ENCODE measurements at regions not wholly inside any gene's neighbourhood (a gene's known extent, or its start where the extent isn't known, plus 50 kb on each side); places are given as distances from the start of the nearest gene placed in this dataset.

- WGBS, 4 donors = 59 to 83% (median 68%) methylated on average over 2 of the region's 2 CpGs
- DNase-seq (no peak), ATAC-seq (no peak)
- H3K9me3 ChIP-seq = no peaks in the 10 kb centered on the region
- H3K27ac ChIP-seq = no peak overlapping the region
- no peaks in the 10 kb centered on the region for H3K36me3 ChIP-seq
- H3K27me3 ChIP-seq = no peaks in the 10 kb centered on the region
- no peaks in the 10 kb centered on the region for H3K4me1 ChIP-seq
- TF ChIP-seq CTCF (IDR thresholded peaks at IDR 0.05) (no peak), POLR2A (IDR thresholded peaks at IDR 0.05) (no peak)
- H3K4me3 ChIP-seq = no peak overlapping the region
- intact Hi-C loops (cut with DNase I) = no loop called here
Measured at GRCh38 chr12:89901319-89901718, 192.7 kb upstream of the ATP2B1 start.

GRCh38 chr12:89899651-89900050 is 191.0 kb upstream of the ATP2B1 start:
- no peaks in the 10 kb centered on the region for H3K36me3 ChIP-seq
- H3K27me3 ChIP-seq = no peaks in the 10 kb centered on the region
- no peaks in the 10 kb centered on the region for H3K9me3 ChIP-seq
- ATAC-seq (no peak), DNase-seq (no peak)
- H3K4me3 ChIP-seq = no peak overlapping the region
- 75 to 85% (median 80%) methylated on average over 2 of the region's 2 CpGs for WGBS, 4 donors
- no peak overlapping the region for H3K27ac ChIP-seq
- no peaks in the 10 kb centered on the region for H3K4me1 ChIP-seq
- no peak for TF ChIP-seq CTCF (IDR thresholded peaks at IDR 0.05)
- TF ChIP-seq POLR2A (IDR thresholded peaks at IDR 0.05) = no peak
- intact Hi-C loops (cut with DNase I) = no loop called here

- Histone ChIP-seq H3K9me3 (no peaks in the 10 kb centered on the region), H3K36me3 (no peaks in the 10 kb centered on the region), H3K27me3 (no peaks in the 10 kb centered on the region), H3K4me1 (no peaks in the 10 kb centered on the region), H3K27ac (no peak overlapping the region), H3K4me3 (no peak overlapping the region)
- DNase-seq (no peak), ATAC-seq (no peak)
- intact Hi-C loops (cut with DNase I) = no loop called here
- TF ChIP-seq POLR2A (IDR thresholded peaks at IDR 0.05) = no peak
- TF ChIP-seq CTCF (IDR thresholded peaks at IDR 0.05) = no peak
- WGBS, 4 donors = 83 to 91% (median 85%) methylated on average over 2 of the region's 2 CpGs
Measured at GRCh38 chr12:89895591-89895990, 187.0 kb upstream of the ATP2B1 start.

GRCh38 chr12:89895101-89895500 is 186.5 kb upstream of the ATP2B1 start:
- no peaks in the 10 kb centered on the region for H3K36me3 ChIP-seq
- 87 to 94% (median 92%) methylated on average over 5 of the region's 5 CpGs for WGBS, 4 donors
- no peak for TF ChIP-seq POLR2A (IDR thresholded peaks at IDR 0.05)
- no peak for TF ChIP-seq CTCF (IDR thresholded peaks at IDR 0.05)
- H3K4me3 ChIP-seq = no peak overlapping the region
- ATAC-seq = no peak
- no peak overlapping the region for H3K27ac ChIP-seq
- no peak for DNase-seq
- no peaks in the 10 kb centered on the region for H3K9me3 ChIP-seq
- intact Hi-C loops (cut with DNase I) = no loop called here
- no peaks in the 10 kb centered on the region for H3K4me1 ChIP-seq
- H3K27me3 ChIP-seq = no peaks in the 10 kb centered on the region

All from heart left ventricle (tissue), 16 donors.